ENCODE measurements at regions not wholly inside any gene's neighbourhood (a gene's known extent, or its start where the extent isn't known, plus 50 kb on each side); places are given as distances from the start of the nearest gene placed in this dataset.

DNA sequence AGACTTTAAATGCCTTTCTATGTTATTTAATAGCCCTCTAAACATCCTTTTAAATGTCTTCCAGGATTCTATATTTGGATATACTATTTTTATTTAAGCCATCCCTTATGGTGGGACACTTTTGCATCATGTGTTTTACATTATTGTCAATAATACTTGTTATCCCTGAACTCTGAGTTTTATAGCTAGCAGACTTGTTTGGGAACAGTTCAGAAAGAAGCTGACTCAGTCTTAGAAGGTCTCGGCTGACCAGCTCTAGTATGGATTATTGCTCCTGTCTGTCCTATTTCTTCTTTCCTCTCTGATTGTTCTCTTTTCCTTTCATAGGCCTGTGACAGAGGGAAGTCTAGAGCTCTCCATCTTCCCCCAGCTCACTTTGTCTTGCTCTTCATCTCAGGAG lies 77.3 kb upstream of the CXCR4 start:
- TF ChIP-seq, protein P1, sequence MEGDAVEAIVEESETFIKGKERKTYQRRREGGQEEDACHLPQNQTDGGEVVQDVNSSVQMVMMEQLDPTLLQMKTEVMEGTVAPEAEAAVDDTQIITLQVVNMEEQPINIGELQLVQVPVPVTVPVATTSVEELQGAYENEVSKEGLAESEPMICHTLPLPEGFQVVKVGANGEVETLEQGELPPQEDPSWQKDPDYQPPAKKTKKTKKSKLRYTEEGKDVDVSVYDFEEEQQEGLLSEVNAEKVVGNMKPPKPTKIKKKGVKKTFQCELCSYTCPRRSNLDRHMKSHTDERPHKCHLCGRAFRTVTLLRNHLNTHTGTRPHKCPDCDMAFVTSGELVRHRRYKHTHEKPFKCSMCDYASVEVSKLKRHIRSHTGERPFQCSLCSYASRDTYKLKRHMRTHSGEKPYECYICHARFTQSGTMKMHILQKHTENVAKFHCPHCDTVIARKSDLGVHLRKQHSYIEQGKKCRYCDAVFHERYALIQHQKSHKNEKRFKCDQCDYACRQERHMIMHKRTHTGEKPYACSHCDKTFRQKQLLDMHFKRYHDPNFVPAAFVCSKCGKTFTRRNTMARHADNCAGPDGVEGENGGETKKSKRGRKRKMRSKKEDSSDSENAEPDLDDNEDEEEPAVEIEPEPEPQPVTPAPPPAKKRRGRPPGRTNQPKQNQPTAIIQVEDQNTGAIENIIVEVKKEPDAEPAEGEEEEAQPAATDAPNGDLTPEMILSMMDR (IDR thresholded peaks at IDR 0.05; ENCODE audit: borderline replicate concordance, extremely low read depth, low read length, poor library complexity, severe bottlenecking): no peak
- no peak for TF ChIP-seq EZH2 (IDR thresholded peaks at IDR 0.05; ENCODE audit: borderline replicate concordance, low read depth, low read length, severe bottlenecking)

All from DND-41 (cell line).